B cell (primary cell): ENCODE measurements at regions not wholly inside any gene's neighbourhood (a gene's known extent, or its start where the extent isn't known, plus 50 kb on each side); places are given as distances from the start of the nearest gene placed in this dataset.

Source experiments
- CTCF ChIP-seq: fragments of 200-600 bp; IDR thresholded peaks from one replicate; pipeline ENCODE4 v1.8.0; 2022; ENCODE audit warnings: antibody characterized with exemption, mild to moderate bottlenecking
- EZH2 ChIP-seq: IDR thresholded peaks from 2 replicates; pipeline ENCODE4 v1.6.1; 2012; ENCODE audit warnings: borderline replicate concordance, low read depth, mild to moderate bottlenecking, moderate library complexity, low read length; ENCODE audit not compliant: insufficient read depth, poor library complexity, severe bottlenecking

GRCh38 chr10:32156031-32156495 is 99.8 kb upstream of the KIF5B start:
- TF ChIP-seq CTCF (no peak), EZH2 (no peak)
